ENCODE measurements at regions not wholly inside any gene's neighbourhood (a gene's known extent, or its start where the extent isn't known, plus 50 kb on each side); places are given as distances from the start of the nearest gene placed in this dataset.

- no peak for TF ChIP-seq CTCF (IDR thresholded peaks at IDR 0.05; ENCODE audit: insufficient read depth, low read length, poor library complexity, severe bottlenecking)
- H3K27me3 ChIP-seq (ENCODE audit: control insufficient read depth, insufficient read depth, low read length) = peaks cover 8% of the 10 kb centered on the region
- no peak for DNase-seq (ENCODE audit: low read depth)
- H3K36me3 ChIP-seq (ENCODE audit: control insufficient read depth, insufficient read depth, low read length) = no peaks in the 10 kb centered on the region
- H3K4me3 ChIP-seq (ENCODE audit: low read depth, low read length) = no peak overlapping the region
Observed at GRCh38 chr10:120997313-120997712, 146.2 kb downstream of the WDR11 start.

- Histone ChIP-seq H3K4me3 (ENCODE audit: low read depth, low read length) (no peak overlapping the region), H3K27me3 (ENCODE audit: control insufficient read depth, insufficient read depth, low read length) (peaks cover 8% of the 10 kb centered on the region), H3K36me3 (ENCODE audit: control insufficient read depth, insufficient read depth, low read length) (no peaks in the 10 kb centered on the region)
- no peak for TF ChIP-seq CTCF (IDR thresholded peaks at IDR 0.05; ENCODE audit: insufficient read depth, low read length, poor library complexity, severe bottlenecking)
- DNase-seq (ENCODE audit: low read depth) = no peak
Observed at GRCh38 chr10:120997756-120998155, 146.6 kb downstream of the WDR11 start.

- DNase-seq (ENCODE audit: low read depth) = no peak
- TF ChIP-seq CTCF (IDR thresholded peaks at IDR 0.05; ENCODE audit: insufficient read depth, low read length, poor library complexity, severe bottlenecking) = no peak
- Histone ChIP-seq H3K36me3 (ENCODE audit: control insufficient read depth, insufficient read depth, low read length) (no peaks in the 10 kb centered on the region), H3K27me3 (ENCODE audit: control insufficient read depth, insufficient read depth, low read length) (peaks cover 8% of the 10 kb centered on the region), H3K4me3 (ENCODE audit: low read depth, low read length) (no peak overlapping the region)
Observed at GRCh38 chr10:120998251-120998650, 147.1 kb downstream of the WDR11 start.

GRCh38 chr10:120998782-120999285 lies 147.7 kb downstream of the WDR11 start:
- no peak for DNase-seq (ENCODE audit: low read depth)
- no peak for TF ChIP-seq CTCF (IDR thresholded peaks at IDR 0.05; ENCODE audit: insufficient read depth, low read length, poor library complexity, severe bottlenecking)
- Histone ChIP-seq H3K4me3 (ENCODE audit: low read depth, low read length) (no peak overlapping the region), H3K27me3 (ENCODE audit: control insufficient read depth, insufficient read depth, low read length) (peaks cover 8% of the 10 kb centered on the region), H3K36me3 (ENCODE audit: control insufficient read depth, insufficient read depth, low read length) (no peaks in the 10 kb centered on the region)

- H3K27me3 ChIP-seq (ENCODE audit: control insufficient read depth, insufficient read depth, low read length) = peaks cover 8% of the 10 kb centered on the region
Observed at GRCh38 chr10:120999868-121000267, 148.7 kb downstream of the WDR11 start.

More at GRCh38 chr10:120999868-121000267, 148.7 kb downstream of the WDR11 start:
- no peak overlapping the region for H3K4me3 ChIP-seq (ENCODE audit: low read depth, low read length)
- H3K36me3 ChIP-seq (ENCODE audit: control insufficient read depth, insufficient read depth, low read length) = no peaks in the 10 kb centered on the region
- DNase-seq (ENCODE audit: low read depth) = no peak
- peak; percentile 12 for TF ChIP-seq CTCF (IDR thresholded peaks at IDR 0.05; ENCODE audit: insufficient read depth, low read length, poor library complexity, severe bottlenecking)

All from kidney epithelial cell (primary cell).